HG02610 (cell line): ENCODE measurements at regions not wholly inside any gene's neighbourhood (a gene's known extent, or its start where the extent isn't known, plus 50 kb on each side); places are given as distances from the start of the nearest gene placed in this dataset.
"Not testable (repeated sequence)": the region's sequence is repeated elsewhere in the genome, so short reads cannot be mapped to it uniquely, and the experiment has no call there.

Source experiments
- ATAC-seq: cut with Tn5 transposase; IDR thresholded peaks from one replicate; pipeline ENCODE4 v1.9.1; 2021; ENCODE audit warnings: mild to moderate bottlenecking, moderate library complexity; ENCODE audit not compliant: unreplicated experiment

DNA sequence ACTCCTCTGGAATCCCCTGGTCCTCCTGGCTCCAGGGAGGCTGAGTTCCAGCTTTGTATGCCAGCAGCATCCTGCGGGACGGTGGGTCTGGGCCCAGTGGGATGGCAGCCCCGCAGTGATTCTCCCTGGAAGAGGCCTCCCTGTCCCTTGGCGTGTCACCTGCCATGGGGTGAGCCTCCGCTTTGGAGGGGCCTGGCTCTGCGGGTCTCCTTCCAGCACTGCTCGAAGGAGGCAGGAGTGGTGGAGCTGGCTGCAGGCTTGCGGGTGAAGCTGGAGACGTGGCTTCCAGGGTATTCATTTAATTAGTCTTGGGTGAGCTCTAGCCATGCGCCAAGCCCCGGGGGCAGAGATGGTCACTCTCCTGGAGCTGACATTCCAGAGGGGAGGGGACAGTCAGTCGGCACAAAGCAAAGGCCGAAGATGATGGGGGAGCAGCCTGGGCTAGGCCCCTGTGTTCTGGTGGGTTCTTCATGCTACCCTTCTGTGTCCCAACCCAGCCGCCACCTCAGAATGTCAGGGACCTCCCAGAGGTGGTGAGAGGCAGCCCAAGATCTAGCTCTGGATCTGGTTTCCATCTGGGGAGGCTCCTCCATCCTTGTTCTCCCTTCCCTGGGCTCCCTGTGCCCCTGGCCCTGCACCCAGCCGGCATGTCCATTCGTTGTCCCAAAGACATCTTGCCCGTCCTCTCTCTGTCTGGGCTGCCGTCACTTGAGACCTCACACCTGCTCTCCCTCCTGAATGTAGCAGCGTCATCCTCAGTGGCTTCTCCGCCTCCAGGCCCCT lies 1332.5 kb downstream of the BRD1 start:
- no peak for ATAC-seq

DNA sequence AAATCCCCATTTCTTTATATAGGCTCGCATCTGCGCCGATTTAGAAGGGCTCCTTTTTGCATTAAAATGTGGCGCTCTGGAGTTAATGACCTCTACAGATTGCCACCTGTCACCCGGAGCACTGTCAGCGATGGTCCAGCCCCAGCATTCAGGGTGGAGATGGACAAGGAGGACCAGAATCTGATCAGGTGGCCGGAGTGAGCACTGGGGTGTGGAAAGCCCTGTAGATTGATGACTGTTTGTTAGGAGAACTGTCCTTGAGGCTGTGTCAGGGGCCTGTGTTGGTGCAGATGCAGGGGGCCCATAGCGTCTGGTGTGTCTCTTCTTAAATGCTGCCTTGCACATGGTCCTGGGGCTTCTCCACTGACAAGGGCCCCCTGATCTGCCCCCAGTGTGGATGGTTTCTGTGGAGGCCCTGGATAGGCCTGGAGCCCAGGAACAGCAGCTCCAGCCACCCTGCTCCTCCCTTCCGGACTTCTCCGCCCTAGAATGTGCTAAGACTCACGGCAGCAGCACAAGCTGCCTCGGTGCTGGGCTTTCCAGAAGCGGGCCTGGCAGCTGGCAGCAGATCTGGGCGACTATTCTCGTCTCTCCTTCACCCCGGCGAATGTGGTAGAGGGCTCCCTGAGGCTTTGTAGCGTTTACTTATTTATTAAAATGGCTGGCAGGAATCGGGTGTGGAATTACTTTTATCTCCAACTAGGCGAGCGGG lies 1333.3 kb downstream of the BRD1 start:
- ATAC-seq = no peak

DNA sequence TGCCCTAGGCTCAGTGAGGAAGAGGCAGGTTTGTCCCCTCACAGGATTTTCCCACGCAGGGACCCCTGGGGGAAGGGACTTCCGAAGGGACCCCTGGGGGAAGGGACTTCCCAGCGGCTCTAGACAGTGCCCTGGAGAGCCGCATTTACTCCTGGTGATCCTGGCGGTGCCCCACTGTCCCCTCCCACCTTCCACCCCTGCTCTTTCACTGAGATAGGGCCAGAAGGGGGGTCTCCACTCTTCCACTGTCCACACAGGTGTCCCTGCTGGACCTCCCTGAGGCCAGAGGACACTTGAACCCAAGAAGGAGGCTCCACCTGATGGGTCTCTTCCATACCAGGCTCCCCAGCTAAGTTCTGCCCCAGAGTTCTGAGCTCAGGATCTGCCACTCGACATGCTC lies 1333.9 kb downstream of the BRD1 start:
- ATAC-seq = no peak

DNA sequence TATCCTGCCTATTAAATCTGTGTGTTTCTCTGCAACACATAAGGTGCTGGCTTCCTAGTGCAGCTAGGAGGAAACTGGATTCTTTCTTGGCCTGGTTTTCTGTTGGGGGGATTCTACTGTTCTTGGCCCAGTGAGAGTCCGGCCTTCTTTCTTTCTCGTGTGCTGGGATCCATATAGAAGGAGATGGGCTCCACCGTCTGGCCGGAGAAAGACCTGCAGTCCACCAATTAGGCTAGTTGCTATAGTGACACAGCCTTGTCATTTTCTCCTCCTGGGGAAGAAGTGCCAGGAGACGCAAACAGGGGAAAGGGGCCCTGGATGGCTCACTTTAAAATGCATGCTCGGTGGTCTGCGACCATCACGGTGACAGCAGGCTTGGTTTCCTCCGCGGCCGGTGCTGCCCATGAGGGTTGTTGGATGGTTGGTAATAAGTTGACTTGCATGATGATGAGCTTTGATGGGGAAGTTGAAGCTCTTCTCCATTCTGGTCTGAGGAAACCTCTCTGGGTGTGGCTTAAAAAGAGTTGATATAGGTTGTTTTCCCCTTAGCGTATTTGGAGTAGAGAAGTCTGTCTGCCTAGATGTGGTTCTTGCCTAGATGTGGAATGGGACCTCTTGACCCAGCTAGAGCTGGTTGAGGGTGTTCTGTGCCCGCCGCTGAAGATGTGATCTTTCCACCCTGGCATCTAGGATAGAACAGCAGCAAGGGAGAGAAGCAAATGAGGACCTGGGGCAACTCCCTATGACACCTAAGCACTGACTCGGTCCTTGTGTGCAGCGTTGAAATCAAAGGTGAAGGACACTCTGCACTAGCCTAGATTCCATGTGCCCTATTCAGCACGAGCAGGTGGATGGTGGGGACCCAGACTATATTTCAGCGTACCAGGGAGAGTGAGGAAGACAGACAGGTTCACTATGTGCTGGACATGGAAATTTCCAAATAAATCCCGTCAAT lies 1335.0 kb downstream of the BRD1 start:
- no peak for ATAC-seq

- no peak for ATAC-seq
Measured at GRCh38 chr22:48491451-48491941, 1336.2 kb downstream of the BRD1 start.

DNA sequence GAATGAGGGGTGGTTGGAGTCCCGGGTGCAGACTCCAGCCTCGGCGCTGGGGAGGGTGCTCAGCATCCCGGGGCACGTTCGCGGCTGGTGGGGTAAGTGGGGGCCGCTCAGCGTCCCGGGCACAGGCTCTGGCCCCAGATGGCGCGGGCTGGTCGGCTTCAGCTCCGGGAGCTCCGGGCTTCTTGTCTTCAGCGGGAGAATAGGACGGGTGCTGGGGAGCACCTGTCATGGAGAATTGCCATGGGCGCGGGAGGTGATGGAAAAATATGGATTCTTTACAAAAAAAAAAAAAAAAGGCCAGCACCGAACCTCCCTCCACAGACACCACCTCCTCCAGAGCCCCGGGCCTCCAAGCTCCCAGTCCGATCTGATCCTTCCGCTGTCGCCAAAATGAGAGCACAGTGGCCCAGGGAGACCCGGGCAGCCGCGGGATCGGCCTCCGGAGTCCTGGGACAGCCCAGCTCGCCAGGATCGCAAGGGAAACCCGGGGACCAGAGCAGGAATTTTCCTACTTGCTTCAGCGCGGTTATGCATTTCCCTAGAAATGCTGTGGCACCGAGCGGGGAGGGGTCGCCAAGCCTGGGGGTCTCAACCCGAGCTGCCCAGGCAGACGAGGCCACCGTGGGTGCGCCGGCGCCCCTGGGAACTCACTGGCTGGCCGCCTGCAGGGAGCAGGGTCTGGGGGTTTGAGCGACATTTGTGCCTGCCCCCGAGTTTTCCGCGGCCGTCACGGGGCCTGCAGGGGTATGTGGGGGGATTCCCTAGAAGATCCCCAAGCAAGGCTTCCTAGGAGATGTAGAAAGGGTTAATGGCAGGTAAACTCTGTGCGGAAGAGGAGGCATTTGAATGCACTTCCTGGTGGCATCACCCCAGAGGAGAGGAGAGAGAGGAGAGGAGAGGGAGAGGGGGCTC lies 1336.9 kb downstream of the BRD1 start:
- no peak for ATAC-seq

DNA sequence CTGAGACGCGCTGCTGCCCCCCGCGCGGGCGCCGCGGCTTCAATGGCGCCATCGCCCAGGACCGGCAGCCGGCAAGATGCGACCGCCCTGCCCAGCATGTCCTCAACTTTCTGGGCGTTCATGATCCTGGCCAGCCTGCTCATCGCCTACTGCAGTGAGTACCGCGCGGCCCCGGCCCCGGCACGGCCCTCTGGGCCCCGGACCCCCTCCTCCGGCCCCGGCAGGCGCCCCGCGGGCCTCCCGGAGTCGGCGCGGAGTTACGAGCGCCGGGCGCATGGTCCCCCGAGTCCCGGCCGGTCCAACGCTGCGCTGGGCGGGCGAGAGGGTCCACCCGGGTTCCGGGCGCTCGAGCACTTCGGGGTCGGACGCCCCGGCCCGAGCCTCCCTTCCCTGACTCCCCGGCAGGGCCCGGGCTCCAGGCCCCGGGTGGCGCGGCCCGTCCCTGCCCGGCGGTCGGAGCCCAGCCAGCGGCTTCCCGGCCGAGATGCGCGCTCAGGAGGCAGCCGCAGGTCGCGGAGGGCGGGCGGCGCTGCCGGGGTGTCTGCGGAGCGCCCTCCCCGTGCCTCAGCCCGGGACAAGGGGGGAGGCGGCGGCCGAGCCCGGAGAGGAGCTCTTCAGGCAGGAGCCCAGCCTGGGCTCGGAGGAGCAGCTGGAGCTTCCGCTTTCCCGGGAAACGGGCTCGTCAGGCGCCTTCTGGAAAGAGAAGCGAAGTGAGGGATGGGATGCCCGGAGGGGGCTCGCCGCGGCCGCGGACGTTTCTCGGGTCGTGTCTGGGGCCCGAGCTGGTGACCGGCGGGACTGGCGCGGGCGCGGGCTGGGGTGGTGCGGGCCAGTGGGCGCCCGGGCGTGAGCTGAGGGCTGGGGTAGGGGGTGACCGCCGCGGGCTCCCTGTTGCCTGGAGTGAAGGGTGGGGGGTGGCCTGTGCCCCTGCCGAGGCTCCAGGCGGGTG lies 1337.8 kb downstream of the BRD1 start:
- ATAC-seq = no peak

GRCh38 chr22:48488611-48489511 lies 1338.8 kb downstream of the BRD1 start:
- no peak for ATAC-seq

DNA sequence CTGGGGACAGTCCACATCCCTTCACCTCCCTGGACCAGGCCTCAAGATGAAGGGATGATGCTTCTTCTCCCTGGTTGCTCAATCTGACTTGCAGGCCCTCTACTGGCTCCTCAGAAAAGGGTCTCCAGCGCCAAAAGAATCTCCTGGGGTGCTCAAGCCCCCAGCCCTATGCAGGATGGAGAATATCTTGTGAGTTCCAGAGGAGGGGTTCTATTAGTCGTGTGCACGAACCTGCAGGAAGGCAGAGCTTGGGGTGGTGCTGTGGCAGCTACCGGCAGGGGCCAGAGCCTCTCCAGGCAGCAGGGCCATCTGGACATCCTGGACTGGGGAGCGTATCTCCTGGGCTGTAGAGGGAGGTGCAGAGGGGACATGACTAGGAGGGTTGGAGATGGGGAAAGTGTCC lies 1339.5 kb downstream of the BRD1 start:
- no peak for ATAC-seq

DNA sequence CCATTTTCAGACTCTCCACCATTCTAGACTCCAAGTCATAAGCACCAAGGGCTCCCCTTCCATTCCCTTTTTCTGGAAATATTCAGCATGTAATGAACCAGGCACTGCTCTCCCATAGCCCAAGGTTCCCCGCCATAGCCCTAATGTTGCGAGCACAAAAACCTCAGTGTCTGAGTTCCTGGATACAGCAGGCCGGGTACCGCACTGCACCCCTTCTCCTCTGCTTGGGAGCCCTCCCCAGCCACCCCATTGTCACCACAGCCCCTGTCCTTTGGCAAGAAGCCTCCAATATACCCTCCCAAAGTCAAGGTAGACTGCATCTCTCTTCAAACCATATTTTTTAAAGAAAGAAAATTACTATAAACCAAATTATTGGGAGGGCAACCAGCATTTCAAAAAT lies 1341.1 kb downstream of the BRD1 start:
- ATAC-seq = no peak

GRCh38 chr22:48486134-48486532 lies 1341.5 kb downstream of the BRD1 start:
- ATAC-seq = no peak

GRCh38 chr22:48485149-48486133 lies 1342.2 kb downstream of the BRD1 start:
- ATAC-seq = no peak

DNA sequence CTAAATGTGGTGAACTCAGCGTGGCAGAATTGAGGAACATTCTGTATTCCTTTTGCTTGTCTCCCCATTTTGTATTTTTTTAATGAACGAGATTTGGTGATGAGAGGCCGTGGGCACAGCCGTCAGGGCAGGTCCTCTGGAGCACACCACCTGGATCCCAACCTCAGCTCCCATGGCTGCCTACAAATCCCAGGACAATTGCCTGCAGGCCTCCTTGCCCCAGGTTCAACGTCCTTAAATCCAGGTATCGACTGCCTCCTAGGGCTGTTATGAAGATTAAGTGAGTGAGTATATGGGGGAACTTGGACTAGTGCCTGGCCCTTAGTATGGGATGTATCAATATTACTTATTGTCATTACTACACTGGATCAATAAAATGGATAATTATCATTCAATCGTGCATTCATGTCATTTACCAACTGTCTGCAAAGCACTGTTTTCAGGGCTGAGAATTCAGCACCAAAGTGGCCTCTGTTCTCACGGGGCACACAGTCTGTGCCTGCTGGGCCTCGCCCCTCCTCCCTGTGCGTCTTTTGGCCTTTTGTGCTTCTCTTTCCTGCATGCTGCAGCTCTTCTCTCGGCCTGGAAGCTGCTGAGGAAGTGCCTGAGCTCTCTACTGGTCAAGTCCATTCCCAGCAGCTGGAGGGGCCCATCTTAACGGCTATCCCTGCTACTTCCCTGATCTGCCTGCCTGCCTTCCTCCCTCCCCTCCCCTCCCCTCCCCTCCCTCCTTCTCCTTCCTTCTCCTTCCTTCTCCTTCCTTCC lies 1343.7 kb downstream of the BRD1 start:
- no peak for ATAC-seq

DNA sequence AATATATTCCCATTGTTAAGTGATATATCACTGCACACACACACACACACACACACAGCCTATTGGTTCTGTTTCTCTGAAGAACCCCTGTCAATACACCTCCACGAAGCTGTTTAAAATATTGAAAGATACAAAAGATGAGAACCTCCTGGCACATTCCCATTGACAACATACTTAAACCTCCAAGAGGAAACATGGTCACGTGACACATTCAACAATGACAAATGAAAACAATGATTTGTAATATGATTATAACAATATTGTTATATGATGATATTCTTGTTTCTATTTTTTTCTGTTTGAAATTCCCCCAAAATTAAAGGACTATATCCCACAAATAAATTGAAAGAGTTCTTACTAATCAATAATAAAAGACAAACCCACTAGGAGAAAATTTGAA lies 1344.9 kb downstream of the BRD1 start:
- no peak for ATAC-seq

GRCh38 chr22:48482198-48482597 lies 1345.5 kb downstream of the BRD1 start:
- ATAC-seq = not testable (repeated sequence)

DNA sequence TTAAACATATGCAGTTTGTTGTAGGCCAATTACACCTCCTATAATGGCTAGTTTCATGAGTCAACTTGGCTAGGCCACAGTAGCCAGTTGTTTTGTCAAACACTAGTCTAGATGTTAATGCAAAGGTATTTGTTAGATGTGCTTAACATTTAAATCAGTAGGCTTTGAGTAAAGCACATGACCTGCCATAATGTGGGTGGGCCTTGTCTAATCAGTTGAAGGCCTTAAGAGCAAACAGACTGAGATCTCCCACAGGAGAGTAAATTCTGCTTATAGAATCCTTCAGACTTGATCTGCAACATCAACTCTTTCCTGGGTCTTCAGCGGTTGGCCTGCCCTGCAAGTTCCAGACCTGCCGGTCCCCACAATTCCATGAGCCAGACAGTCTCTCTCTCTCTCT lies 1345.9 kb downstream of the BRD1 start:
- no peak for ATAC-seq
